Choroid plexus epithelial cell (primary cell): ENCODE measurements at regions not wholly inside any gene's neighbourhood (a gene's known extent, or its start where the extent isn't known, plus 50 kb on each side); places are given as distances from the start of the nearest gene placed in this dataset.
"Not testable (repeated sequence)": the region's sequence is repeated elsewhere in the genome, so short reads cannot be mapped to it uniquely, and the experiment has no call there.

ENCODE experiments used
- DNase-seq: peaks from one replicate; pipeline ENCODE4 v3.0.0-alpha.2; 2010; ENCODE audit warnings: low read depth
- H3K4me3 ChIP-seq: 2 replicates; pipeline ENCODE4 v1.5.1; 2011; ENCODE audit warnings: low read depth, mild to moderate bottlenecking, control low read depth, low read length, moderate library complexity
- TF ChIP-seq, protein P1 (sequence below): conservative IDR thresholded peaks from 2 replicates; pipeline ENCODE4 v1.5.1; 2011; ENCODE audit warnings: low read depth, mild to moderate bottlenecking, control low read depth, inconsistent platforms, low read length, moderate library complexity

DNA sequence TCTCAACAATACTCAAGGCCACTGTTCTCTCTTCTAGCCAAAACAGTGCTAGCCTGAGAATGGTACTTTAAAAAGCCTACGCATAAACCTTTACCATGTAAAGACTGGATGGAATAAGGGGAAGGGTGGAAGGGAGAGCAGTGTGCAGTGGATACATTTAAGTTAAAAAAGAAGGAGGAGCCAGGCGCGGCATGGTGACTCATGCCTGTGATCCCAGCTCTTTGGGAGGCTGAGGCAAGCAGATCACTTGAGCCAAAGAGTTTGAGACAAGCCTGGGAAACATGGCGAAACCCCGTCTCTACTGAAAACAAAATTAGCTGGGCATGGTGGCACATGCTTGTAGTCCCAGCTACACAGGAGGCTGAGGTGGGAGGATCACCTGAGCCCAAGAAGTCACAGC, 127.7 kb upstream of the KIF2A start:
- DNase-seq: no peak
- no peak overlapping the region for H3K4me3 ChIP-seq
- TF ChIP-seq, protein P1, sequence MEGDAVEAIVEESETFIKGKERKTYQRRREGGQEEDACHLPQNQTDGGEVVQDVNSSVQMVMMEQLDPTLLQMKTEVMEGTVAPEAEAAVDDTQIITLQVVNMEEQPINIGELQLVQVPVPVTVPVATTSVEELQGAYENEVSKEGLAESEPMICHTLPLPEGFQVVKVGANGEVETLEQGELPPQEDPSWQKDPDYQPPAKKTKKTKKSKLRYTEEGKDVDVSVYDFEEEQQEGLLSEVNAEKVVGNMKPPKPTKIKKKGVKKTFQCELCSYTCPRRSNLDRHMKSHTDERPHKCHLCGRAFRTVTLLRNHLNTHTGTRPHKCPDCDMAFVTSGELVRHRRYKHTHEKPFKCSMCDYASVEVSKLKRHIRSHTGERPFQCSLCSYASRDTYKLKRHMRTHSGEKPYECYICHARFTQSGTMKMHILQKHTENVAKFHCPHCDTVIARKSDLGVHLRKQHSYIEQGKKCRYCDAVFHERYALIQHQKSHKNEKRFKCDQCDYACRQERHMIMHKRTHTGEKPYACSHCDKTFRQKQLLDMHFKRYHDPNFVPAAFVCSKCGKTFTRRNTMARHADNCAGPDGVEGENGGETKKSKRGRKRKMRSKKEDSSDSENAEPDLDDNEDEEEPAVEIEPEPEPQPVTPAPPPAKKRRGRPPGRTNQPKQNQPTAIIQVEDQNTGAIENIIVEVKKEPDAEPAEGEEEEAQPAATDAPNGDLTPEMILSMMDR: no peak

DNA sequence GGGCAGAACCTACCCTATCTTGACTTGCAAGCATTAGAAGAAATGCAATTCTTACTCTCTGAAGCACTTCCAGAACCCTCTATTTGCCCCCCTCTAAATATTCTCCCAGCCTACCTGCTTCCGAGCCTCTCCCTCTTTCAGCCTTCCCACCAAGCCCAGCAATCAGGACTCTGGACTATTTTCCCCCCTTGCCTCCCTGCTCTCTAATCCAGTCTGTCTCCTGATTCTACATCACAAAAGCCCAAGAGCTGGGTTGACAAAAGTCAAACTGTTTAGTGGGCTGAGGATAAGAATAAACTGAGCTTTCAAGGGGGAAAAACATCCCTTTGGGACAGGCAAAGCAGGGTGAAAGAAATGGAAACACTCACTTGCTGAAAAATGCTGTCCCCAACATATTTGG, 123.2 kb upstream of the KIF2A start:
- DNase-seq: no peak
- H3K4me3 ChIP-seq: no peak overlapping the region
- TF ChIP-seq, protein P1: no peak

DNA sequence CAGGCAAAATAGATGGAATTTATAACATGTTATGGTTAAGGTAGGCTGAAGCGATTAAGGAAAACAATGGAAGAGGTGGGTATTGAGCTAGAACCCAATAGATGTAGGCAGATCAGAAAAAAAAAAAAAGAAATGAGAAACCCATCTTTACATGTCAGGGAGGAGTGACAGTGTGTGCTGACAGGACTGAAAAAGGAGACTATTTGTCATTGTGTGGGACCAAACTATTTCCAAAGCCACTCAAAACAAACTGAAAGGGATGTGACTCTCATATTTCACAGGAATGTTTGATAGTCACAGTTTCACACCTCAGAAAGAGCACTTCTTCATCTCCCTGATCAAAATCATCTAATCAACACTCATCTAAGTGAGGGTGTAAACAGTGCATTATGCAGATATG, 122.3 kb upstream of the KIF2A start:
- H3K4me3 ChIP-seq: no peak overlapping the region
- TF ChIP-seq, protein P1: no peak
- no peak for DNase-seq

DNA sequence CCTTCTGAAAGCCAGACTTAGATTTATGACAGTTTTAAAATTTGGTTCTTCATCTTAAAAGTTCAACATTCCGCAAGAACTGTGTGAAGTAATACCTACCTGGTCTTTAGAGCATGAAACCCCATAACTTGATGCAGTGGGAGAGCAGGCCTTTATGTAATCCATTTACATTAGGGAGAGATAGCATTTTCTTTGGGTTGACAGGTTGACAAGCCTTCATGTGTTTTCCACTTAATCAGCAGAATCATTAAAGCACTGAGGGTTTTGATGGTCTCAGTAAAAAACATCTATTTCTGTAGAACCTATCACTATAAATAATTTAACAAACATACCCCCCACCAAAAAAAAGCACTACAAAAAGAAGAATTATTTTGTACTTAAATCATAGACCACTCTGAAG, 121.6 kb upstream of the KIF2A start:
- TF ChIP-seq, protein P1: no peak
- DNase-seq: no peak
- no peak overlapping the region for H3K4me3 ChIP-seq

DNA sequence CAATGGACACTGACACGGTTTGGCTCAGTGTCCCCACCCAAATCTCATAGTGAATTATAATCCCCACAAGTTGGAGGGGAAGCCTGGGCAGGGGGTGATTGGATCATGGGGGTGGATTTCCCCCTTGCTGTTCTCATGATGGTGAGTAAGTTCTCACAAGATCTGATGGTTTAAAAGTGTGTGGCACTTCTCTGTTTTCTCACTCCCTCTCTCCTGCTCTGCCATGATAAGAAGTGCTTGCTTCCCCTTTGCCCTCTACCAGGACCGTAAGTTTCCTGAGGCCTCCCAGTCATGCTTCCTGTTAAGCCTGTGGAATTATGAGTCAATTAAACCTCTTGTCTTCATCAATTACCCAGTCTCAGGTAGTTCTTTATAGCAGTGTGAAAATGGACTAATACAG, 115.8 kb upstream of the KIF2A start:
- no peak for DNase-seq
- TF ChIP-seq, protein P1: no peak
- no peak overlapping the region for H3K4me3 ChIP-seq

DNA sequence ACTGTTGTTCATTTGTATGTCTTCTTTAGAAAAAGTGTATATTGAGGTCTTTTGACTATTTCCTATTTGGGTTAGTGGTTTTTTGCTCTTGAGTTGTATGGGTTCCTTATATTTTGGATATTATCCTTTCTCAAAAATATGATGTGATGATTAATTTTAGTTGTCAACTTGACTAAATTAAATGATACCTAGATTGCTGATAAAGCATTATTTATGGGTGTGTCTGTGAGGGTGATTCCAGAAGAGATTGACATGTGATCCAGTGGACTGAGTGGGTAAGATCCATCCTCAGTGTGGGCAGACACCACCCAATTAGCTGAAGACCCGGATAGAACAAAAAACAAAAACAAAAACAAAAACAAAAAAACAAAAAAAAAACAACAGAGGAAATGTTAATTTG, 115.1 kb upstream of the KIF2A start:
- no peak for DNase-seq
- TF ChIP-seq, protein P1: no peak
- H3K4me3 ChIP-seq: no peak overlapping the region

DNA sequence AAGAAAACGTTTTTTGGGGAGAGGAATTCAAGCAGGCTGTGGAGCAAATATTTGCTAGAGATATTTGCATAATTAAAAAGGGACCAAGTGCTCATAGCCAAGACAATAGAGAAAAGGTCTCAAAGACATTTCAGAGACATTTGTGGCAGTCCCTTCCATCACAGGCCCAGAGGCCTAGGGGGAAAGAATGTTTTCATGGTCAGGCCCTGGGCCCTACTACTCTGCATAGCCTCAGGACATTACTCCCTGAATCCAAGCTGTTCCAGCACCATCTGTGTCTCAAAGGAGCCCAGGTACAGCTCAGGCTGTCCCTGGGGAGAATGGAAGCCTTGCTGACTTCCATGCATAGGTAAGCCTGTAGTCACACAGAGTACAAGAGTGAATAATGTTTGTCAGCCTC, 113.0 kb upstream of the KIF2A start:
- H3K4me3 ChIP-seq: no peak overlapping the region
- TF ChIP-seq, protein P1: no peak
- no peak for DNase-seq

DNA sequence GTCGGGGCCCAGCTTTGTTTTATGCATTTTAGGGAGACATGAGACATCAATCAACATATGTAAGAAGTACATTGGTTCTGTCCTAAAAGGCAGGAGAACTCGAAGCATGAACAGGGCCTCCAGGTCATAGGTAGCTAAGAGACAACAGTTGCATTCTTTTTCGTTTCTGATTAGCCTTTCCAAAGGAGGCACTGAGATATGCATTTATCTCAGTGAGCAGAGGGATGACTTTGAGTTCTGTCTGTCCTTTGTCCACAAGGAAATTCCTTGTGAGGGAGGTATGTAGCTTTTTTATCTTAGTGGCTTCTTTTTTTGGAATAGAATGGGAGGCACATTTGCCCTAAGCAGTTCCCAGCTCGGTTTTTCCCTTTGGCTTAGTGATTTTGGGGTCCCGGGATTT, 109.5 kb upstream of the KIF2A start:
- DNase-seq, H3K4me3 ChIP-seq: not testable (repeated sequence)
